ENCODE measurements at regions not wholly inside any gene's neighbourhood (a gene's known extent, or its start where the extent isn't known, plus 50 kb on each side); places are given as distances from the start of the nearest gene placed in this dataset.

DNA sequence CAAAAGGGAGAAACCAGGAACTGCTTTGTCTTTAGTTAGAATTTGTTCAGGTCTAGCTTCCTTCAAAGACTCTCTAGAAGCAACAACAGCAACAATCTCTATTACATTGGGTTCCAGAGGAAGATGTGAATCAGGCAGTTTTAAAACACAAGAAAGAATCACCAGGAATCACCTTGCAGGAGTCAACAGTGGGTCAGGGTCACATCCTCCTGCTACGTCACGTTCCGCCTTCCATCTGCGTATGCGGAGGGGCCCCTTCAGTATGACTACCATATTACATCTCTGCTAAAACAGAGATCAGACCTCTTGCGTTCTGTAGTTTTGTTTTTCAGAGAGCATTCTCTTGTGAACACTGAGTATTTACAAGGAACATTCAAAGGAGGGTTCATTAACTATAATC, 147.8 kb upstream of the STARD13 start:
- TF ChIP-seq, protein P1, sequence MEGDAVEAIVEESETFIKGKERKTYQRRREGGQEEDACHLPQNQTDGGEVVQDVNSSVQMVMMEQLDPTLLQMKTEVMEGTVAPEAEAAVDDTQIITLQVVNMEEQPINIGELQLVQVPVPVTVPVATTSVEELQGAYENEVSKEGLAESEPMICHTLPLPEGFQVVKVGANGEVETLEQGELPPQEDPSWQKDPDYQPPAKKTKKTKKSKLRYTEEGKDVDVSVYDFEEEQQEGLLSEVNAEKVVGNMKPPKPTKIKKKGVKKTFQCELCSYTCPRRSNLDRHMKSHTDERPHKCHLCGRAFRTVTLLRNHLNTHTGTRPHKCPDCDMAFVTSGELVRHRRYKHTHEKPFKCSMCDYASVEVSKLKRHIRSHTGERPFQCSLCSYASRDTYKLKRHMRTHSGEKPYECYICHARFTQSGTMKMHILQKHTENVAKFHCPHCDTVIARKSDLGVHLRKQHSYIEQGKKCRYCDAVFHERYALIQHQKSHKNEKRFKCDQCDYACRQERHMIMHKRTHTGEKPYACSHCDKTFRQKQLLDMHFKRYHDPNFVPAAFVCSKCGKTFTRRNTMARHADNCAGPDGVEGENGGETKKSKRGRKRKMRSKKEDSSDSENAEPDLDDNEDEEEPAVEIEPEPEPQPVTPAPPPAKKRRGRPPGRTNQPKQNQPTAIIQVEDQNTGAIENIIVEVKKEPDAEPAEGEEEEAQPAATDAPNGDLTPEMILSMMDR (conservative IDR thresholded peaks at IDR 0.05; ENCODE audit: low read depth, low read length) = no peak
- no peak for TF ChIP-seq EZH2 (IDR thresholded peaks at IDR 0.05; ENCODE audit: borderline replicate concordance, low read depth, low read length, poor library complexity, severe bottlenecking)
